ENCODE measurements at regions not wholly inside any gene's neighbourhood (a gene's known extent, or its start where the extent isn't known, plus 50 kb on each side); places are given as distances from the start of the nearest gene placed in this dataset.
A peak's percentile ranks its signal among the peaks of the same experiment; 100 is the strongest.

- TF ChIP-seq CTCF (IDR thresholded peaks at IDR 0.05; ENCODE audit: control insufficient read depth, insufficient read depth, low read depth, low read length, missing control alignments), result no peak
These were observed 191.7 kb downstream of the S1PR1 start for GRCh38 chr1:101428562-101428961.

GRCh38 chr1:101431956-101432510, 195.2 kb downstream of the S1PR1 start:
- DNase-seq (ENCODE audit: low read depth), result no peak
- H3K4me3 ChIP-seq (ENCODE audit: control insufficient read depth, low read depth, low read length), result no peak overlapping the region
- TF ChIP-seq CTCF (IDR thresholded peaks at IDR 0.05; ENCODE audit: control insufficient read depth, insufficient read depth, low read depth, low read length, missing control alignments), result no peak

More at GRCh38 chr1:101428562-101428961, 191.7 kb downstream of the S1PR1 start:
- H3K4me3 ChIP-seq (ENCODE audit: control insufficient read depth, low read depth, low read length), result no peak overlapping the region
- DNase-seq (ENCODE audit: low read depth), result no peak

GRCh38 chr1:101435831-101436511, 199.2 kb downstream of the S1PR1 start:
- no peak for DNase-seq (ENCODE audit: low read depth)
- TF ChIP-seq CTCF (IDR thresholded peaks at IDR 0.05; ENCODE audit: control insufficient read depth, insufficient read depth, low read depth, low read length, missing control alignments), result no peak
- no peak overlapping the region for H3K4me3 ChIP-seq (ENCODE audit: control insufficient read depth, low read depth, low read length)

GRCh38 chr1:101437800-101438199, 201.0 kb downstream of the S1PR1 start:
- no peak overlapping the region for H3K4me3 ChIP-seq (ENCODE audit: control insufficient read depth, low read depth, low read length)
- no peak for DNase-seq (ENCODE audit: low read depth)
- TF ChIP-seq CTCF (IDR thresholded peaks at IDR 0.05; ENCODE audit: control insufficient read depth, insufficient read depth, low read depth, low read length, missing control alignments), result no peak

GRCh38 chr1:101438359-101438758, 201.5 kb downstream of the S1PR1 start:
- TF ChIP-seq CTCF (IDR thresholded peaks at IDR 0.05; ENCODE audit: control insufficient read depth, insufficient read depth, low read depth, low read length, missing control alignments), result peak; percentile 20
- no peak overlapping the region for H3K4me3 ChIP-seq (ENCODE audit: control insufficient read depth, low read depth, low read length)
- DNase-seq (ENCODE audit: low read depth), result no peak

- DNase-seq (ENCODE audit: low read depth), result no peak
- no peak overlapping the region for H3K4me3 ChIP-seq (ENCODE audit: control insufficient read depth, low read depth, low read length)
- no peak for TF ChIP-seq CTCF (IDR thresholded peaks at IDR 0.05; ENCODE audit: control insufficient read depth, insufficient read depth, low read depth, low read length, missing control alignments)
These were observed 203.7 kb downstream of the S1PR1 start for GRCh38 chr1:101440485-101440884.

All from AG09309 (cell line).